Testis (tissue), 2 donors: ENCODE measurements at regions not wholly inside any gene's neighbourhood (a gene's known extent, or its start where the extent isn't known, plus 50 kb on each side); places are given as distances from the start of the nearest gene placed in this dataset.

Experiments
- DNase-seq: peaks from one replicate; pipeline ENCODE4 v3.0.0-alpha.2; 2019
- H3K27ac ChIP-seq, 2 donors: fragments of 200-600 bp; sonication (generic); one replicate each; pipeline ENCODE4 v1.5.1; 2019
- H3K27me3 ChIP-seq: fragments of 200-600 bp; sonication (generic); one replicate; pipeline ENCODE4 v1.5.1; 2019
- H3K36me3 ChIP-seq: fragments of 200-600 bp; sonication (generic); one replicate; pipeline ENCODE4 v1.5.1; 2017; ENCODE audit warnings: low read depth; ENCODE audit errors: missing control alignments
- H3K4me1 ChIP-seq: fragments of 200-600 bp; sonication (generic); one replicate; pipeline ENCODE4 v1.5.1; 2019
- H3K4me3 ChIP-seq, 2 donors: fragments of 200-600 bp; sonication (generic); one replicate each; pipeline ENCODE4 v1.5.1; 2017 to 2019
- H3K9me3 ChIP-seq: fragments of 200-600 bp; sonication (generic); one replicate; pipeline ENCODE4 v1.5.1; 2017
- CTCF ChIP-seq, 3 experiments: fragments of 450-650 bp in 2 of 3; fragments of 200-600 bp in 1 of 3; sonication (generic) in 1 of 3; IDR thresholded peaks; one replicate each; pipeline ENCODE4 v1.5.1; 2016 to 2019; ENCODE audit warnings: antibody characterized with exemption in 3 of 3, mild to moderate bottlenecking in 2 of 3, moderate library complexity in 1 of 3
- POLR2A ChIP-seq: fragments of 450-650 bp; IDR thresholded peaks from one replicate; pipeline ENCODE4 v1.6.1; 2017; ENCODE audit warnings: antibody characterized with exemption, mild to moderate bottlenecking, moderate library complexity
- WGBS, 2 donors: methylation state at CpG; one replicate each; pipeline ENCODE4 v1.1.5; 2018; 5-methylcytosine and 5-hydroxymethylcytosine counted together
- intact Hi-C: fragments of 100-400 bp; cut with DNase I; formaldehyde crosslinking; loops from one replicate; pipeline ENCODE4 v1.15.1; 2023; ENCODE audit warnings: low total_unique reads

- 79 to 97% methylated on average over 4 of the region's 4 CpGs for WGBS, 2 donors
- Histone ChIP-seq H3K27me3 (no peaks in the 10 kb centered on the region), H3K27ac (no peak overlapping the region), H3K4me1 (no peaks in the 10 kb centered on the region), H3K4me3 (no peak overlapping the region), H3K36me3 (no peaks in the 10 kb centered on the region), H3K9me3 (no peaks in the 10 kb centered on the region)
- intact Hi-C loops, result no loop called here
- TF ChIP-seq POLR2A (no peak), CTCF (IDR thresholded peaks at IDR 0.05) (no peak)
- no peak for DNase-seq
Observed at GRCh38 chr2:2573205-2573604, 242.1 kb upstream of the MYT1L start.

GRCh38 chr2:2572393-2573204 is 241.5 kb upstream of the MYT1L start:
- H3K4me1 ChIP-seq, result no peaks in the 10 kb centered on the region
- no peaks in the 10 kb centered on the region for H3K36me3 ChIP-seq
- H3K27ac ChIP-seq, result no peak overlapping the region
- H3K27me3 ChIP-seq, result no peaks in the 10 kb centered on the region
- TF ChIP-seq POLR2A (no peak), CTCF (IDR thresholded peaks at IDR 0.05) (no peak)
- no peak for DNase-seq
- no peak overlapping the region for H3K4me3 ChIP-seq
- 89 to 92% methylated on average over 25 of the region's 25 CpGs for WGBS, 2 donors
- no peaks in the 10 kb centered on the region for H3K9me3 ChIP-seq
- intact Hi-C loops, result no loop called here

GRCh38 chr2:2571301-2572150 is 240.5 kb upstream of the MYT1L start:
- no peak for DNase-seq
- Histone ChIP-seq H3K27me3 (no peaks in the 10 kb centered on the region), H3K27ac (no peak overlapping the region), H3K9me3 (no peaks in the 10 kb centered on the region), H3K4me1 (no peaks in the 10 kb centered on the region), H3K4me3 (no peak overlapping the region), H3K36me3 (no peaks in the 10 kb centered on the region)
- intact Hi-C loops, result no loop called here
- TF ChIP-seq POLR2A (no peak), CTCF (IDR thresholded peaks at IDR 0.05) (no peak)
- 90 to 93% methylated on average over 31 to 41 of the region's 41 CpGs for WGBS, 2 donors

GRCh38 chr2:2570871-2571270 is 239.8 kb upstream of the MYT1L start:
- Histone ChIP-seq H3K36me3 (no peaks in the 10 kb centered on the region), H3K9me3 (no peaks in the 10 kb centered on the region), H3K27me3 (no peaks in the 10 kb centered on the region), H3K27ac (no peak overlapping the region), H3K4me3 (no peak overlapping the region), H3K4me1 (no peaks in the 10 kb centered on the region)
- 92 to 100% methylated on average over 1 to 5 of the region's 5 CpGs for WGBS, 2 donors
- intact Hi-C loops, result no loop called here
- no peak for TF ChIP-seq CTCF (IDR thresholded peaks at IDR 0.05)
- no peak for TF ChIP-seq POLR2A
- DNase-seq, result no peak
